ENCODE measurements at regions not wholly inside any gene's neighbourhood (a gene's known extent, or its start where the extent isn't known, plus 50 kb on each side); places are given as distances from the start of the nearest gene placed in this dataset.

DNA sequence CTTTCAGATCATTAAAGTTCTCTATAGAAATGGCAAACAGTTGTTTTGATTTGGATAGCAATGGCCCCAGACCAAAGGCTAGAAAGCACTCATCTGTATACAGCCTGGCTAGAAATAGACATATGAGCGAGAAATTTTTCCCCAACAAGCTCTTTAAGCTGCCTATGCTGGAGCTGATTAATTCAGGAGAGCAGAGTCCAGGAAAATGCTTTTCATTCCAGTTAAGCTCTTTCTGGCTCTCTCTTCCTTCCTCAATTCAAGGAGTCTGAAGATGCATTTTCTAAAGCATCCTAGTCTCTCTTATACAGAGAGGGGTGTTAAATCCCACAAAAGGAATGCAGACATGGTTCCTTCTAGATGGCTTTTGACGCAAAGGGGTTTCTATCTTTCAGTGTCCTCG is 141.7 kb upstream of the RAI2 start:
- TF ChIP-seq, protein P1, sequence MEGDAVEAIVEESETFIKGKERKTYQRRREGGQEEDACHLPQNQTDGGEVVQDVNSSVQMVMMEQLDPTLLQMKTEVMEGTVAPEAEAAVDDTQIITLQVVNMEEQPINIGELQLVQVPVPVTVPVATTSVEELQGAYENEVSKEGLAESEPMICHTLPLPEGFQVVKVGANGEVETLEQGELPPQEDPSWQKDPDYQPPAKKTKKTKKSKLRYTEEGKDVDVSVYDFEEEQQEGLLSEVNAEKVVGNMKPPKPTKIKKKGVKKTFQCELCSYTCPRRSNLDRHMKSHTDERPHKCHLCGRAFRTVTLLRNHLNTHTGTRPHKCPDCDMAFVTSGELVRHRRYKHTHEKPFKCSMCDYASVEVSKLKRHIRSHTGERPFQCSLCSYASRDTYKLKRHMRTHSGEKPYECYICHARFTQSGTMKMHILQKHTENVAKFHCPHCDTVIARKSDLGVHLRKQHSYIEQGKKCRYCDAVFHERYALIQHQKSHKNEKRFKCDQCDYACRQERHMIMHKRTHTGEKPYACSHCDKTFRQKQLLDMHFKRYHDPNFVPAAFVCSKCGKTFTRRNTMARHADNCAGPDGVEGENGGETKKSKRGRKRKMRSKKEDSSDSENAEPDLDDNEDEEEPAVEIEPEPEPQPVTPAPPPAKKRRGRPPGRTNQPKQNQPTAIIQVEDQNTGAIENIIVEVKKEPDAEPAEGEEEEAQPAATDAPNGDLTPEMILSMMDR (IDR thresholded peaks at IDR 0.05; ENCODE audit: insufficient read depth, low read length, poor library complexity, severe bottlenecking) = no peak
- no peak for TF ChIP-seq EZH2phosphoT487 (conservative IDR thresholded peaks at IDR 0.05; ENCODE audit: low read length)

Data from SU-DHL-6 (cell line).